OCI-LY1 (cell line): ENCODE measurements at regions not wholly inside any gene's neighbourhood (a gene's known extent, or its start where the extent isn't known, plus 50 kb on each side); places are given as distances from the start of the nearest gene placed in this dataset.

ENCODE experiments used
- H2AFZ ChIP-seq: fragments of 200-600 bp; sonication (generic), shearing (Covaris generic); 2 replicates; pipeline ENCODE4 v1.6.0; 2014; ENCODE audit warnings: antibody characterized with exemption, mild to moderate bottlenecking, low read length
- H3F3A ChIP-seq: fragments of 200-600 bp; sonication (generic), shearing (Covaris generic); 2 replicates; pipeline ENCODE4 v1.6.0; 2014; ENCODE audit warnings: mild to moderate bottlenecking, antibody characterized with exemption, low read length, moderate library complexity; ENCODE audit not compliant: insufficient read depth
- H3K27ac ChIP-seq: fragments of 200-600 bp; sonication (generic); 2 replicates; pipeline ENCODE4 v1.5.1; 2014; ENCODE audit warnings: low read length, mixed run types, mild to moderate bottlenecking, low read depth; ENCODE audit not compliant: poor library complexity, severe bottlenecking
- H3K27me3 ChIP-seq: fragments of 200-600 bp; sonication (generic); 2 replicates; pipeline ENCODE4 v1.6.0; 2014; ENCODE audit warnings: antibody characterized with exemption, mild to moderate bottlenecking, low read length, moderate library complexity; ENCODE audit not compliant: insufficient read depth
- H3K36me3 ChIP-seq: fragments of 200-600 bp; sonication (generic); 2 replicates; pipeline ENCODE4 v1.6.1; 2014; ENCODE audit warnings: mild to moderate bottlenecking, antibody characterized with exemption, low read length, moderate library complexity, mixed read lengths; ENCODE audit not compliant: insufficient read depth
- H3K4me1 ChIP-seq: fragments of 200-600 bp; sonication (generic); 2 replicates; pipeline ENCODE4 v1.5.1; 2014; ENCODE audit warnings: mild to moderate bottlenecking, low read length, moderate library complexity; ENCODE audit not compliant: insufficient read depth, severe bottlenecking
- H3K4me2 ChIP-seq: fragments of 200-600 bp; sonication (generic), shearing (Covaris generic); 2 replicates; pipeline ENCODE4 v1.6.1; 2014; ENCODE audit warnings: low read length
- H3K4me3 ChIP-seq: fragments of 200-600 bp; sonication (generic); 2 replicates; pipeline ENCODE4 v1.5.1; 2014; ENCODE audit warnings: low read length, low read depth, mild to moderate bottlenecking, mixed read lengths; ENCODE audit not compliant: poor library complexity, severe bottlenecking
- H3K79me2 ChIP-seq: fragments of 200-600 bp; shearing (Covaris generic); 2 replicates; pipeline ENCODE4 v1.6.1; 2016; ENCODE audit warnings: mixed run types, low read length, mixed read lengths; ENCODE audit not compliant: insufficient read depth
- H3K9ac ChIP-seq: fragments of 200-600 bp; sonication (generic), shearing (Covaris generic); 2 replicates; pipeline ENCODE4 v1.6.1; 2014; ENCODE audit warnings: mild to moderate bottlenecking, low read length, mixed read lengths
- H3K9me2 ChIP-seq: fragments of 200-600 bp; sonication (generic), shearing (Covaris generic); 2 replicates; pipeline ENCODE4 v1.6.1; 2014; ENCODE audit warnings: low read depth, mild to moderate bottlenecking, low read length, mixed read lengths
- H3K9me3 ChIP-seq: fragments of 200-600 bp; shearing (Covaris generic); 2 replicates; pipeline ENCODE4 v1.6.1; 2014; ENCODE audit warnings: low read length, mixed read lengths
- H4K20me1 ChIP-seq: fragments of 200-600 bp; sonication (generic), shearing (Covaris generic); 2 replicates; pipeline ENCODE4 v1.6.0; 2016; ENCODE audit warnings: mild to moderate bottlenecking, low read length; ENCODE audit not compliant: insufficient read depth
- EZH2 ChIP-seq: fragments of 200-600 bp; sonication (generic), shearing (Covaris generic); IDR thresholded peaks from 2 replicates; pipeline ENCODE4 v1.8.0; 2017; ENCODE audit warnings: borderline replicate concordance, mixed run types, mild to moderate bottlenecking, antibody characterized with exemption, low read length, moderate library complexity, mixed read lengths
- TF ChIP-seq, protein P1 (sequence below): fragments of 200-600 bp; sonication (generic), shearing (Covaris generic); IDR thresholded peaks from 2 replicates; pipeline ENCODE4 v1.5.1; 2017; ENCODE audit warnings: mild to moderate bottlenecking, antibody characterized with exemption, low read length, moderate library complexity, mixed read lengths

DNA sequence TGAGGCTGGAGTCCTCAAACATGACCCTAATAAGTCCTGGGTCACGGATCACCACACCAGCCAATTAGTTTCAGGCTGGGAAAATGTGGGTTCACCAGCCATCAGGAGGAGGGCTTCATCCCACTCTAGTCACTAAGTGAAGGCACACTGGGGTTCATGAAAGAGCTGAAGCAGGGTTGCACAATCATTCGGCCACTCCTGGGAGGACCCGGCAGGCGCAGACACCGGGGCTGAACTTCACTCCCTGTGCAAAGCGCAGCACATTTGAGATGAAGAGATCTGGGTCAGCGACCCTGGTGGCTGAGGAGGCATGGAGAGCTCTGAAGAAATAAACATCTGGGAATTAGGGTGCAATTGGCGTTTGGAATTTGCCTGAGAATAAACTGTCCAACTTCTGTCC is 684.4 kb upstream of the SALL3 start:
- no peak overlapping the region for H2AFZ ChIP-seq
- H3K9ac ChIP-seq = no peak overlapping the region
- no peaks in the 10 kb centered on the region for H3K9me2 ChIP-seq
- H3K4me3 ChIP-seq = no peak overlapping the region
- no peaks in the 10 kb centered on the region for H3K9me3 ChIP-seq
- no peaks in the 10 kb centered on the region for H4K20me1 ChIP-seq
- H3F3A ChIP-seq = no peaks in the 10 kb centered on the region
- H3K4me2 ChIP-seq = no peak overlapping the region
- TF ChIP-seq, protein P1, sequence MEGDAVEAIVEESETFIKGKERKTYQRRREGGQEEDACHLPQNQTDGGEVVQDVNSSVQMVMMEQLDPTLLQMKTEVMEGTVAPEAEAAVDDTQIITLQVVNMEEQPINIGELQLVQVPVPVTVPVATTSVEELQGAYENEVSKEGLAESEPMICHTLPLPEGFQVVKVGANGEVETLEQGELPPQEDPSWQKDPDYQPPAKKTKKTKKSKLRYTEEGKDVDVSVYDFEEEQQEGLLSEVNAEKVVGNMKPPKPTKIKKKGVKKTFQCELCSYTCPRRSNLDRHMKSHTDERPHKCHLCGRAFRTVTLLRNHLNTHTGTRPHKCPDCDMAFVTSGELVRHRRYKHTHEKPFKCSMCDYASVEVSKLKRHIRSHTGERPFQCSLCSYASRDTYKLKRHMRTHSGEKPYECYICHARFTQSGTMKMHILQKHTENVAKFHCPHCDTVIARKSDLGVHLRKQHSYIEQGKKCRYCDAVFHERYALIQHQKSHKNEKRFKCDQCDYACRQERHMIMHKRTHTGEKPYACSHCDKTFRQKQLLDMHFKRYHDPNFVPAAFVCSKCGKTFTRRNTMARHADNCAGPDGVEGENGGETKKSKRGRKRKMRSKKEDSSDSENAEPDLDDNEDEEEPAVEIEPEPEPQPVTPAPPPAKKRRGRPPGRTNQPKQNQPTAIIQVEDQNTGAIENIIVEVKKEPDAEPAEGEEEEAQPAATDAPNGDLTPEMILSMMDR = no peak
- TF ChIP-seq EZH2 = no peak
- no peaks in the 10 kb centered on the region for H3K27me3 ChIP-seq
- no peak overlapping the region for H3K27ac ChIP-seq
- no peaks in the 10 kb centered on the region for H3K4me1 ChIP-seq
- no peaks in the 10 kb centered on the region for H3K79me2 ChIP-seq
- H3K36me3 ChIP-seq = no peaks in the 10 kb centered on the region

DNA sequence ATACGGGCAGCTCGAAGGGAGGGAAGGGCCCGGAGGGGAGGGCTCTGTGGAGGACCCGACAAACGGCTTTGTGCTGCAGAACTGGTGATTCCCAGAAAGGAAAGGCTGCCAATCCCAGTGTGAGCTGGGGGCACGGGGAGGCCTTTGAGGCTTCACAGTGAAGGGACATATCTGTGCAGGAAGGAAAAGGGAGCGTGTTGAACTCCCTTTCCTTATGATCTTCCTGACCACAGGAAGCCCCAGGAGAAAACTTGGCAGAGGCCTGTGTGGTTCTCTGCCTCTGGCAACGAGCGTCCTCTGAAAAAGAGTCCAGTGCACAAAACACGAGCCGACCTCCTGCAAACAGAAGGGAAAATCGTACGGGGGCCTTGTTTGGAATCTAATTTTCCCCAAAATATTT is 683.5 kb upstream of the SALL3 start:
- no peak overlapping the region for H3K27ac ChIP-seq
- no peaks in the 10 kb centered on the region for H3K9me3 ChIP-seq
- no peaks in the 10 kb centered on the region for H3F3A ChIP-seq
- H3K27me3 ChIP-seq = no peaks in the 10 kb centered on the region
- no peaks in the 10 kb centered on the region for H4K20me1 ChIP-seq
- H3K36me3 ChIP-seq = no peaks in the 10 kb centered on the region
- no peaks in the 10 kb centered on the region for H3K79me2 ChIP-seq
- H3K9ac ChIP-seq = no peak overlapping the region
- H2AFZ ChIP-seq = no peak overlapping the region
- H3K4me1 ChIP-seq = no peaks in the 10 kb centered on the region
- H3K4me3 ChIP-seq = no peak overlapping the region
- no peaks in the 10 kb centered on the region for H3K9me2 ChIP-seq
- TF ChIP-seq, protein P1 = no peak
- no peak for TF ChIP-seq EZH2
- H3K4me2 ChIP-seq = no peak overlapping the region

DNA sequence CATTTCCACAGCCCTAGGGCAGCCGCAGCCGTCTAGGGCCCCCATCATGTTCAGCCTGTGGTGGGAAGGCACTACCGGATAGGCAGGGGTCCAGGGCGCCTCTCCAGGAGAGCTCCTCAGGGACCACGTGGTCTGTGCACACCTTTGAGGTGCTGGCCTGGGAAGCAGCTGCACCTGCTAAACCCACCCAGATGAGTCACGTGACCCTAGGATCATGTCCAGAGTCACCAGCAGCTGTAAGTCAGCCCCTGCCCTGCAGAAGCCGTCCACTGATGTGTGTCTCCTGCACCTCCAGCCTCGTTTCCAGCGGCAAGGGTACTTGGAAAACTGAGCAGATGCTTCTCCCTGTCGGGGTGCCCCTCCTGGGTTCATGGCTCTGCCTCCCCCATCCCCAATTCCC is 682.6 kb upstream of the SALL3 start:
- Histone ChIP-seq H3K9me3 (no peaks in the 10 kb centered on the region), H2AFZ (no peak overlapping the region), H3K4me3 (no peak overlapping the region), H4K20me1 (no peaks in the 10 kb centered on the region), H3K36me3 (no peaks in the 10 kb centered on the region), H3K27ac (no peak overlapping the region), H3K9ac (no peak overlapping the region), H3K4me2 (no peak overlapping the region), H3F3A (no peaks in the 10 kb centered on the region), H3K79me2 (no peaks in the 10 kb centered on the region), H3K9me2 (no peaks in the 10 kb centered on the region), H3K27me3 (no peaks in the 10 kb centered on the region), H3K4me1 (no peaks in the 10 kb centered on the region)
- no peak for TF ChIP-seq EZH2

DNA sequence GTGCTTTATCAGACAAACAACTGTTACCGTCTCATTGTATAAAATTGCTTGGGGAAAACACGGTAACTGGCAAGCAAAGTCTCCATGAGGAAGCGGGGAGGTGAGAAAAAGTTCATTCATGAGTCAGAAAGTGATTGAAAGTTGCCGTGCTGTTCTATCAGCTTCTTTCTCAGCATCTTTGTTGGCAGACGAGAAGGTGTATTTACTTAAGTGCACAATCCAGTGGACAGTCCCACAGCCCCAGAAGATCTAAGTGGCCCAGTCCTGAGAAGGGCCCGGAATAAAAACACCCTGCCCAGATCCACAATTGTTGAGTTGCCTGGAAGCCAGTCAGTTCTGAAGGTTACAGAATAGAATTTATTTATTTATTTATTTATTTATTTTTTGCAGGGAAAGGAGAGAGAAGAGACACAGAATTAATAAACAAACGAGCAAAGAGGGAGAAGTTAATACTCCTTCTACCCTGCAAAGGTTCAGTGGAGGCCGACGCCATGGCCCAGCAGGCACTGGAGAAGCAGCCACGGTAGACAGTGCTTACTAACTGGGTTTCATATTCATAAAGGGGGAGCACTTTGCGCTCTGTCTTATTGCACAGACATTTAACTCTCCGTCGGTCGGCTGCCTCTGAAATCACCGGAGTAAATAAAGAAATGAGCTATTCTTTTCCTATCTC is 676.0 kb upstream of the SALL3 start:
- H4K20me1 ChIP-seq = no peaks in the 10 kb centered on the region
- H3K36me3 ChIP-seq = no peaks in the 10 kb centered on the region
- no peaks in the 10 kb centered on the region for H3K9me3 ChIP-seq
- H3K4me1 ChIP-seq = no peaks in the 10 kb centered on the region
- no peak overlapping the region for H3K27ac ChIP-seq
- no peaks in the 10 kb centered on the region for H3K79me2 ChIP-seq
- H3K9ac ChIP-seq = no peak overlapping the region
- H2AFZ ChIP-seq = no peak overlapping the region
- TF ChIP-seq, protein P1 = no peak
- no peak for TF ChIP-seq EZH2
- H3K9me2 ChIP-seq = no peaks in the 10 kb centered on the region
- H3K4me2 ChIP-seq = no peak overlapping the region
- H3K4me3 ChIP-seq = no peak overlapping the region
- peaks cover 2% of the 10 kb centered on the region; the same call in 1 of the 2 replicates for H3K27me3 ChIP-seq
- no peaks in the 10 kb centered on the region for H3F3A ChIP-seq
